OCI-LY7 (cell line): ENCODE measurements at regions not wholly inside any gene's neighbourhood (a gene's known extent, or its start where the extent isn't known, plus 50 kb on each side); places are given as distances from the start of the nearest gene placed in this dataset.

ENCODE experiments used
- CTCF ChIP-seq: fragments of 200-600 bp; sonication (generic); conservative IDR thresholded peaks from 2 replicates; pipeline ENCODE4 v1.5.1; 2014; ENCODE audit warnings: mild to moderate bottlenecking, antibody characterized with exemption, low read length, moderate library complexity, mixed read lengths
- EZH2phosphoT487 ChIP-seq: fragments of 200-600 bp; sonication (generic); IDR thresholded peaks from 2 replicates; pipeline ENCODE4 v1.6.1; 2018; ENCODE audit warnings: low read depth, borderline replicate concordance, mild to moderate bottlenecking, mixed run types, antibody characterized with exemption, low read length, moderate library complexity, mixed read lengths

GRCh38 chr11:110988671-110989070, 256.9 kb upstream of the POU2AF2 start:
- TF ChIP-seq CTCF (no peak), EZH2phosphoT487 (no peak)
